Natural killer cell (primary cell): ENCODE measurements at regions not wholly inside any gene's neighbourhood (a gene's known extent, or its start where the extent isn't known, plus 50 kb on each side); places are given as distances from the start of the nearest gene placed in this dataset.

Source experiments
- ATAC-seq, 3 donors: fragments of 150-1000 bp in 2 of 3; fragments of 200-7000 bp in 1 of 3; cut with Tn5 transposase; 1 replicate in 1 of 3; 2 replicates in 2 of 3; pipeline ENCODE4 v1.10.0; 2021; ENCODE audit warnings: mild to moderate bottlenecking in 2 of 3, moderate library complexity in 2 of 3
- DNase-seq, 2 donors: peaks; one replicate each; pipeline versions ENCODE4 v3.0.0 to v3.0.0-alpha.2; 2013 to 2021; ENCODE audit warnings: mixed read lengths in 1 of 2
- H3K27ac ChIP-seq: one replicate; pipeline ENCODE4 v1.5.1; 2013; ENCODE audit warnings: mild to moderate bottlenecking, low read length
- H3K27me3 ChIP-seq: one replicate; pipeline ENCODE4 v1.6.1; 2013; ENCODE audit warnings: low read length; ENCODE audit not compliant: control insufficient read depth, insufficient read depth
- H3K36me3 ChIP-seq: one replicate; pipeline ENCODE4 v1.6.1; 2013; ENCODE audit warnings: low read length; ENCODE audit not compliant: control insufficient read depth, insufficient read depth
- H3K4me1 ChIP-seq: one replicate; pipeline ENCODE4 v1.6.1; 2013; ENCODE audit warnings: low read length; ENCODE audit not compliant: control insufficient read depth, insufficient read depth
- H3K4me3 ChIP-seq: one replicate; pipeline ENCODE4 v1.5.1; 2013; ENCODE audit warnings: low read length
- H3K9me3 ChIP-seq: one replicate; pipeline ENCODE4 v1.6.1; 2013; ENCODE audit warnings: low read length; ENCODE audit not compliant: control insufficient read depth, insufficient read depth
- H3K27ac Mint-ChIP-seq, 2 donors: one replicate each; pipeline ENCODE4 v1.8.0; 2022; ENCODE audit warnings: mild to moderate bottlenecking in 2 of 2, mixed read lengths in 2 of 2, moderate library complexity in 1 of 2
- H3K27me3 Mint-ChIP-seq, 2 donors: one replicate each; pipeline ENCODE4 v1.8.0; 2022; ENCODE audit warnings: low read depth in 2 of 2, mixed read lengths in 2 of 2
- H3K36me3 Mint-ChIP-seq: one replicate; pipeline ENCODE4 v1.8.0; 2022; ENCODE audit warnings: mixed read lengths
- H3K4me1 Mint-ChIP-seq, 2 donors: one replicate each; pipeline ENCODE4 v1.8.0; 2022; ENCODE audit warnings: mixed read lengths in 2 of 2
- H3K4me3 Mint-ChIP-seq: one replicate; pipeline ENCODE4 v1.8.0; 2022; ENCODE audit warnings: mild to moderate bottlenecking, moderate library complexity, mixed read lengths
- H3K9me3 Mint-ChIP-seq, 2 donors: one replicate each; pipeline ENCODE4 v1.8.0; 2022; ENCODE audit warnings: mixed read lengths in 2 of 2
- CTCF ChIP-seq: fragments of 200-600 bp; IDR thresholded peaks from one replicate; pipeline ENCODE4 v1.8.0; 2022; ENCODE audit warnings: antibody characterized with exemption
- WGBS: methylation state at CpG from one replicate; pipeline ENCODE4 v1.1.7; 2013; ENCODE audit warnings: missing lambda C conversion rate; ENCODE audit not compliant: insufficient coverage; 5-methylcytosine and 5-hydroxymethylcytosine counted together
- intact Hi-C: fragments of 100-400 bp; cut with micrococcal nuclease; formaldehyde crosslinking; loops from one replicate; pipeline ENCODE4 v1.14.2; 2022

GRCh38 chr3:30167541-30168011 is 438.8 kb upstream of the TGFBR2 start:
- Mint-ChIP-seq H3K9me3 (peaks cover 2 to 3% of the 10 kb centered on the region in 2 donors), H3K27me3 (peaks cover 3 to 5% of the 10 kb centered on the region in 2 donors), H3K4me3 (no peak overlapping the region), H3K27ac (no peak overlapping the region), H3K36me3 (peaks cover 6% of the 10 kb centered on the region), H3K4me1 (no peaks in the 10 kb centered on the region)
- no peaks in the 10 kb centered on the region for H3K36me3 ChIP-seq
- H3K9me3 ChIP-seq: no peaks in the 10 kb centered on the region
- DNase-seq: no peak
- H3K27ac ChIP-seq: no peak overlapping the region
- no peaks in the 10 kb centered on the region for H3K27me3 ChIP-seq
- H3K4me3 ChIP-seq: no peak overlapping the region
- no peak for TF ChIP-seq CTCF
- intact Hi-C loops: no loop called here
- no peak for ATAC-seq
- WGBS: 56% methylated on average over 3 of the region's 3 CpGs
- no peaks in the 10 kb centered on the region for H3K4me1 ChIP-seq

GRCh38 chr3:30169487-30169886 is 436.9 kb upstream of the TGFBR2 start:
- H3K27ac Mint-ChIP-seq: no peak overlapping the region
- no peaks in the 10 kb centered on the region for H3K27me3 ChIP-seq
- intact Hi-C loops: no loop called here
- DNase-seq (no peak), ATAC-seq (no peak)
- TF ChIP-seq CTCF: no peak
- H3K4me3 Mint-ChIP-seq: no peak overlapping the region
- no peak overlapping the region for H3K4me3 ChIP-seq
- H3K36me3 ChIP-seq: no peaks in the 10 kb centered on the region
- H3K4me1 ChIP-seq: no peaks in the 10 kb centered on the region
- H3K27ac ChIP-seq: no peak overlapping the region
- peaks cover 6% of the 10 kb centered on the region for H3K36me3 Mint-ChIP-seq
- no peaks in the 10 kb centered on the region for H3K4me1 Mint-ChIP-seq
- H3K9me3 ChIP-seq: no peaks in the 10 kb centered on the region
- peaks cover 0 to 5% of the 10 kb centered on the region in 2 donors for H3K27me3 Mint-ChIP-seq
- peaks cover 2 to 3% of the 10 kb centered on the region in 2 donors for H3K9me3 Mint-ChIP-seq

- no peaks in the 10 kb centered on the region for H3K36me3 ChIP-seq
- peaks cover 2 to 3% of the 10 kb centered on the region in 2 donors for H3K9me3 Mint-ChIP-seq
- peaks cover 4% of the 10 kb centered on the region for H3K36me3 Mint-ChIP-seq
- no peaks in the 10 kb centered on the region for H3K4me1 Mint-ChIP-seq
- H3K27ac Mint-ChIP-seq: no peak overlapping the region
- intact Hi-C loops: no loop called here
- H3K4me3 Mint-ChIP-seq: no peak overlapping the region
- DNase-seq: no peak
- H3K27me3 Mint-ChIP-seq: peaks cover 0 to 5% of the 10 kb centered on the region in 2 donors
- WGBS: 86% methylated on average over 2 of the region's 2 CpGs
- no peaks in the 10 kb centered on the region for H3K27me3 ChIP-seq
- H3K4me3 ChIP-seq: no peak overlapping the region
- TF ChIP-seq CTCF: no peak
- no peak overlapping the region for H3K27ac ChIP-seq
- H3K4me1 ChIP-seq: no peaks in the 10 kb centered on the region
- no peak for ATAC-seq
- H3K9me3 ChIP-seq: no peaks in the 10 kb centered on the region
Observed at GRCh38 chr3:30170681-30171438, 435.5 kb upstream of the TGFBR2 start.

GRCh38 chr3:30174357-30174756 is 432.0 kb upstream of the TGFBR2 start:
- no peaks in the 10 kb centered on the region for H3K27me3 ChIP-seq

More at GRCh38 chr3:30174357-30174756, 432.0 kb upstream of the TGFBR2 start:
- Mint-ChIP-seq H3K36me3 (no peaks in the 10 kb centered on the region), H3K27me3 (peaks cover 0 to 5% of the 10 kb centered on the region in 2 donors), H3K4me1 (no peaks in the 10 kb centered on the region), H3K4me3 (no peak overlapping the region), H3K27ac (no peak overlapping the region), H3K9me3 (no peaks in the 10 kb centered on the region)
- DNase-seq (no peak), ATAC-seq (no peak)
- H3K36me3 ChIP-seq: no peaks in the 10 kb centered on the region
- H3K9me3 ChIP-seq: no peaks in the 10 kb centered on the region
- intact Hi-C loops: no loop called here
- H3K4me3 ChIP-seq: no peak overlapping the region
- no peaks in the 10 kb centered on the region for H3K4me1 ChIP-seq
- no peak overlapping the region for H3K27ac ChIP-seq
- TF ChIP-seq CTCF: no peak
